ENCODE measurements at regions not wholly inside any gene's neighbourhood (a gene's known extent, or its start where the extent isn't known, plus 50 kb on each side); places are given as distances from the start of the nearest gene placed in this dataset.

- Mint-ChIP-seq H3K27me3 (ENCODE audit: low read depth) (peaks cover 5% of the 10 kb centered on the region), H3K4me3 (no peak overlapping the region), H3K9me3 (no peaks in the 10 kb centered on the region), H3K27ac (no peak overlapping the region; a peak in 1 of 7 replicates), H3K36me3 (ENCODE audit: insufficient read depth in 1 of 3, low read depth in 3 of 3) (no peaks in the 10 kb centered on the region), H3K4me1 (peaks cover 3 to 7% of the 10 kb centered on the region in 2 experiments; a peak in 3 of 4 replicates)
- TF ChIP-seq CTCF (conservative IDR thresholded peaks at IDR 0.05): no peak
- H3K23ac ChIP-seq (ENCODE audit: insufficient read length, low read depth, low read length): no peak overlapping the region
- H4K8ac ChIP-seq (replicated peaks; ENCODE audit: insufficient read length, low read depth, low read length): no peak overlapping the region
- H3K79me2 ChIP-seq (ENCODE audit: insufficient read depth, low read length): no peaks in the 10 kb centered on the region
- H3K4me1 ChIP-seq (ENCODE audit: insufficient read depth, low read length): no peaks in the 10 kb centered on the region
- no peak overlapping the region for H2BK20ac ChIP-seq (ENCODE audit: low read depth, low read length, poor library complexity, severe bottlenecking)
- WGBS (ENCODE audit: extremely low coverage, insufficient read length, low lambda C conversion rate): no CpG with 5 or more reads among the region's 12 CpGs
- no peaks in the 10 kb centered on the region; the same call in 1 of the 2 replicates for H3K27me3 ChIP-seq (ENCODE audit: insufficient read depth, low read length)
- no peak overlapping the region for H2BK15ac ChIP-seq (ENCODE audit: low read depth, low read length)
- no peak overlapping the region for H3K18ac ChIP-seq (ENCODE audit: insufficient read length, low read depth, low read length)
- H3K14ac ChIP-seq (ENCODE audit: insufficient read depth, low read length): no peak overlapping the region; the same call in 1 of the 2 replicates
- H3T11ph ChIP-seq (ENCODE audit: low read length): no peak overlapping the region
- H3K27ac ChIP-seq (ENCODE audit: insufficient read length, low read depth, low read length): no peak overlapping the region
- no peaks in the 10 kb centered on the region for H3K9me3 ChIP-seq (ENCODE audit: control insufficient read depth, low read depth, low read length)
- no peaks in the 10 kb centered on the region for H4K20me1 ChIP-seq (ENCODE audit: control insufficient read depth, insufficient read depth, insufficient read length)
- H2AFZ ChIP-seq (ENCODE audit: low read length): no peak overlapping the region
- no peak overlapping the region for H2AK5ac ChIP-seq (ENCODE audit: insufficient read length, low read length)
- H2BK5ac ChIP-seq (ENCODE audit: insufficient read length, low read length): no peak overlapping the region
- H3K23me2 ChIP-seq (ENCODE audit: insufficient read length, low read depth, low read length, poor library complexity, severe bottlenecking): no peaks in the 10 kb centered on the region
- DNase-seq: no peak
- H3K79me1 ChIP-seq (ENCODE audit: insufficient read depth, low read depth, low read length, poor library complexity, severe bottlenecking): no peaks in the 10 kb centered on the region
- no peak overlapping the region for H3K4ac ChIP-seq (ENCODE audit: low read depth, low read length)
- H4K91ac ChIP-seq (ENCODE audit: insufficient read length, low read depth, low read length): no peak overlapping the region
- H3K56ac ChIP-seq (ENCODE audit: insufficient read length, low read depth, low read length): no peak overlapping the region
- no peak overlapping the region for H2BK12ac ChIP-seq (ENCODE audit: insufficient read length, low read depth, low read length)
- no peak overlapping the region for H3K9ac ChIP-seq (ENCODE audit: extremely low read depth, insufficient read length, low read length)
- no peak overlapping the region for H2BK120ac ChIP-seq (ENCODE audit: low read depth, low read length, poor library complexity, severe bottlenecking)
- no peak overlapping the region for H3K4me2 ChIP-seq (ENCODE audit: insufficient read depth, insufficient read length, low read length)
- no peak overlapping the region for H4K5ac ChIP-seq (ENCODE audit: insufficient read length, low read depth, low read length)
These were observed 116.3 kb upstream of the SLC25A33 start for GRCh38 chr1:9422911-9423505.

All from H9 (cell line).